ENCODE measurements at regions not wholly inside any gene's neighbourhood (a gene's known extent, or its start where the extent isn't known, plus 50 kb on each side); places are given as distances from the start of the nearest gene placed in this dataset.

- no peak for TF ChIP-seq JUN (CRISPR knock-in tag; IDR thresholded peaks at IDR 0.05)
- no peak for TF ChIP-seq FOXP4 (CRISPR knock-in tag; IDR thresholded peaks at IDR 0.05)
- TF ChIP-seq CTCF (IDR thresholded peaks at IDR 0.05) = no peak
- TF ChIP-seq CREM (CRISPR knock-in tag; IDR thresholded peaks at IDR 0.05) = no peak
- no peak for TF ChIP-seq MAX (CRISPR knock-in tag; IDR thresholded peaks at IDR 0.05)
- TF ChIP-seq ATF3 (CRISPR knock-in tag; conservative IDR thresholded peaks at IDR 0.05) = no peak
- TF ChIP-seq ZNF423 (CRISPR knock-in tag; IDR thresholded peaks at IDR 0.05) = no peak
- TF ChIP-seq ZNF263 (CRISPR knock-in tag; IDR thresholded peaks at IDR 0.05; ENCODE audit: low read depth) = no peak
- no peak for TF ChIP-seq SP1 (CRISPR knock-in tag; conservative IDR thresholded peaks at IDR 0.05)
- no peak for TF ChIP-seq IRF1 (CRISPR knock-in tag; IDR thresholded peaks at IDR 0.05)
- no peak for TF ChIP-seq ARID4B (CRISPR knock-in tag; IDR thresholded peaks at IDR 0.05; ENCODE audit: borderline replicate concordance)
Measured at GRCh38 chr5:96155147-96155546, 193.5 kb upstream of the ELL2 start.
